ENCODE measurements at regions not wholly inside any gene's neighbourhood (a gene's known extent, or its start where the extent isn't known, plus 50 kb on each side); places are given as distances from the start of the nearest gene placed in this dataset.

DNA sequence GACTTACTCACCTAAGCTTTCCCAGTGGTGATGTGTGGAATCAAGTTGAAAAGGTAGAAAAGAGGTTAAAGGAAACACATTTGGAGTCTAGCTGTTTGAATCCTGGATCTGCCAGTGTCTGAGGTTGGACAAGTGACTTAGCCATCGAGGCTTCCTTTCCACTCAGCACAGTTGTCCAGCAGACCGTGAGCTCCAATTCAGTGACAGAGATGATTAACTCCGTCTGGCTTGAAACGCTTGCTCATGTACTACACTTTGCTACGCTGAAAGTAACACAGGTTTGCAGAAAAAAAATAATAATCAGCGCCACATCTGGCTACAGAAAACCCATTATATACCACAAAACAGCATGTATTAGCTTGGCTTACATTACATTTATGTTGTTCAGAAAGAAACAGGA is 364.9 kb upstream of the MCTP2 start:
- H4K20me1 ChIP-seq (ENCODE audit: insufficient read depth, low read length) = no peaks in the 10 kb centered on the region
- ChIA-PET POLR2A (ENCODE audit: unreplicated experiment) (no interaction called here), CTCF (interaction anchor here (1.1 kb wide), 1 partner anchor 9 kb away, joined by 3 read pairs; no protein-coding TSS in a partner anchor)
- no peak overlapping the region for H3K4me2 ChIP-seq (ENCODE audit: low read depth, low read length)
- H3K56ac ChIP-seq (ENCODE audit: extremely low read depth, insufficient read depth, low read length) = no peak overlapping the region
- H3K4me3 ChIP-seq (ENCODE audit: insufficient read depth, low read depth, low read length) = no peak overlapping the region
- H2BK5ac ChIP-seq (ENCODE audit: low read depth, low read length, poor library complexity, severe bottlenecking) = no peak overlapping the region
- no peak overlapping the region for H3K9ac ChIP-seq (ENCODE audit: low read depth, low read length)
- no TSS peak for BruUV-seq (replicated peaks)
- no peak overlapping the region for H4K8ac ChIP-seq (ENCODE audit: low read depth in 2 of 2, low read length in 2 of 2)
- H2AK9ac ChIP-seq (replicated peaks; ENCODE audit: low read depth, low read length, poor library complexity) = no peak overlapping the region
- no peak overlapping the region for H2BK20ac ChIP-seq (ENCODE audit: low read depth, low read length)
- H3K23ac ChIP-seq (ENCODE audit: low read depth, low read length) = no peak overlapping the region
- in situ Hi-C loops (cut with MboI; ENCODE audit: low sequenced_read_pairs) (no loop called here), intact Hi-C loops (cut with micrococcal nuclease) (no loop called here), dilution Hi-C loops (cut with HindIII; ENCODE audit: low sequenced_read_pairs, unreplicated experiment) (no loop called here)
- no peaks in the 10 kb centered on the region for H3K36me3 ChIP-seq (ENCODE audit: control insufficient read depth, insufficient read depth, low read length)
- H2AK5ac ChIP-seq (ENCODE audit: low read depth, low read length) = no peak overlapping the region
- DNase-seq (no peak), ATAC-seq (ENCODE audit: low read depth) (no peak)
- peaks cover 16% of the 10 kb centered on the region for H3K9me3 ChIP-seq (ENCODE audit: control insufficient read depth, insufficient read depth, low read length)
- H4K91ac ChIP-seq (ENCODE audit: insufficient read depth, low read depth, low read length) = no peak overlapping the region
- H2BK15ac ChIP-seq (ENCODE audit: low read depth, low read length) = no peak overlapping the region
- H3K27me3 ChIP-seq (ENCODE audit: control insufficient read depth, insufficient read depth, low read length) = no peaks in the 10 kb centered on the region
- WGBS, 2 experiments (ENCODE audit: extremely low coverage in 2 of 2, insufficient read length in 1 of 2) = 40% methylated on average over 1 of the region's 6 CpGs; no CpG with 5 or more reads in 1 of the 2 experiments
- TF ChIP-seq NFE2L2 (IDR thresholded peaks at IDR 0.05; ENCODE audit: low read depth, low read length) (no peak), MAZ (IDR thresholded peaks at IDR 0.05; ENCODE audit: borderline replicate concordance, low read depth, low read length) (no peak), BHLHE40 (IDR thresholded peaks at IDR 0.05; ENCODE audit: low read depth, low read length) (no peak), RFX5 (IDR thresholded peaks at IDR 0.05; ENCODE audit: low read depth, low read length) (no peak), RAD21 (IDR thresholded peaks at IDR 0.05; ENCODE audit: low read length) (no peak), FOS (IDR thresholded peaks at IDR 0.05; ENCODE audit: low read depth, low read length) (no peak), ELK1 (IDR thresholded peaks at IDR 0.05; ENCODE audit: borderline replicate concordance, low read depth, low read length) (no peak), MXI1 (IDR thresholded peaks at IDR 0.05; ENCODE audit: borderline replicate concordance, low read depth, low read length) (no peak), SMC3 (IDR thresholded peaks at IDR 0.05; ENCODE audit: low read depth, low read length) (no peak), POLR2A (IDR thresholded peaks at IDR 0.05; ENCODE audit: low read depth, low read length) (no peak), CHD1 (IDR thresholded peaks at IDR 0.05; ENCODE audit: low read depth, low read length) (no peak), USF2 (IDR thresholded peaks at IDR 0.05; ENCODE audit: low read depth, low read length) (no peak), CEBPB (IDR thresholded peaks at IDR 0.05; ENCODE audit: low read depth, low read length) (no peak), RCOR1 (IDR thresholded peaks at IDR 0.05; ENCODE audit: insufficient replicate concordance, low read length) (no peak), MAFK (IDR thresholded peaks at IDR 0.05; ENCODE audit: low read depth, low read length) (no peak)
- TF ChIP-seq, protein P1, sequence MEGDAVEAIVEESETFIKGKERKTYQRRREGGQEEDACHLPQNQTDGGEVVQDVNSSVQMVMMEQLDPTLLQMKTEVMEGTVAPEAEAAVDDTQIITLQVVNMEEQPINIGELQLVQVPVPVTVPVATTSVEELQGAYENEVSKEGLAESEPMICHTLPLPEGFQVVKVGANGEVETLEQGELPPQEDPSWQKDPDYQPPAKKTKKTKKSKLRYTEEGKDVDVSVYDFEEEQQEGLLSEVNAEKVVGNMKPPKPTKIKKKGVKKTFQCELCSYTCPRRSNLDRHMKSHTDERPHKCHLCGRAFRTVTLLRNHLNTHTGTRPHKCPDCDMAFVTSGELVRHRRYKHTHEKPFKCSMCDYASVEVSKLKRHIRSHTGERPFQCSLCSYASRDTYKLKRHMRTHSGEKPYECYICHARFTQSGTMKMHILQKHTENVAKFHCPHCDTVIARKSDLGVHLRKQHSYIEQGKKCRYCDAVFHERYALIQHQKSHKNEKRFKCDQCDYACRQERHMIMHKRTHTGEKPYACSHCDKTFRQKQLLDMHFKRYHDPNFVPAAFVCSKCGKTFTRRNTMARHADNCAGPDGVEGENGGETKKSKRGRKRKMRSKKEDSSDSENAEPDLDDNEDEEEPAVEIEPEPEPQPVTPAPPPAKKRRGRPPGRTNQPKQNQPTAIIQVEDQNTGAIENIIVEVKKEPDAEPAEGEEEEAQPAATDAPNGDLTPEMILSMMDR (conservative IDR thresholded peaks at IDR 0.05; ENCODE audit: low read depth, low read length) = no peak
- no peaks in the 10 kb centered on the region for H3K79me1 ChIP-seq (ENCODE audit: low read depth in 1 of 2, low read length in 2 of 2)
- no peak overlapping the region for H2BK120ac ChIP-seq (ENCODE audit: low read depth, low read length)
- no peak overlapping the region for H3K4ac ChIP-seq (ENCODE audit: low read depth, low read length)
- no peak overlapping the region for H2AFZ ChIP-seq (replicated peaks; ENCODE audit: low read length, poor library complexity)
- no peak overlapping the region for H4K5ac ChIP-seq (ENCODE audit: low read depth, low read length)
- no peak overlapping the region for H3K27ac ChIP-seq (ENCODE audit: insufficient read depth, low read length)
- no peaks in the 10 kb centered on the region for H3K9me1 ChIP-seq (ENCODE audit: insufficient read depth, low read length)
- H3K4me1 ChIP-seq (ENCODE audit: control insufficient read depth, insufficient read depth, low read length) = no peaks in the 10 kb centered on the region
- no peak overlapping the region for H3K14ac ChIP-seq (replicated peaks; ENCODE audit: low read depth, low read length)
- H3K18ac ChIP-seq (ENCODE audit: low read depth, low read length) = no peak overlapping the region
